A673 (cell line): ENCODE measurements at regions not wholly inside any gene's neighbourhood (a gene's known extent, or its start where the extent isn't known, plus 50 kb on each side); places are given as distances from the start of the nearest gene placed in this dataset.

ENCODE experiments used
- BruUV-seq: library from RNA; stranded (reverse); fragments of 400-500 nt; replicated peaks from 2 replicates; lab custom pipeline; 2021; lab: Mats Ljungman, UMichigan
- CTCF ChIA-PET: fragments of 300-600 bp; sonication (Branson Sonifier 250); formaldehyde crosslinking; loops from one replicate; lab custom pipeline; 2022; ENCODE audit warnings: antibody characterized with exemption; lab: Charles Lee
- POLR2A ChIA-PET: fragments of 300-600 bp; sonication (Branson Sonifier 250); formaldehyde crosslinking; loops from one replicate; lab custom pipeline; 2022; ENCODE audit warnings: antibody characterized with exemption; ENCODE audit not compliant: low non-redundant PET; lab: Charles Lee
- DNase-seq: peaks from one replicate; pipeline ENCODE4 v3.0.0-alpha.2; 2015; ENCODE audit warnings: low spot score
- H3K27ac ChIP-seq: fragments of 200-600 bp; sonication (generic); 2 replicates; pipeline ENCODE4 v1.5.1; 2016; ENCODE audit warnings: mixed run types, low read depth, mild to moderate bottlenecking, mixed read lengths, antibody characterized with exemption, low read length; ENCODE audit not compliant: poor library complexity, severe bottlenecking
- H3K27me3 ChIP-seq: fragments of 200-600 bp; sonication (generic); replicated peaks from 2 replicates; pipeline ENCODE4 v1.6.1; 2017; ENCODE audit warnings: mixed run types, low read depth, mild to moderate bottlenecking, mixed read lengths, antibody characterized with exemption, low read length; ENCODE audit not compliant: insufficient read depth, poor library complexity
- H3K36me3 ChIP-seq: fragments of 200-600 bp; sonication (generic); 2 replicates; pipeline ENCODE4 v1.6.1; 2016; ENCODE audit warnings: mixed run types, mild to moderate bottlenecking, mixed read lengths, antibody characterized with exemption, low read length; ENCODE audit not compliant: insufficient read depth, poor library complexity, severe bottlenecking
- H3K4me1 ChIP-seq: fragments of 200-600 bp; sonication (generic); 2 replicates; pipeline ENCODE4 v1.6.1; 2017; ENCODE audit warnings: mixed run types, mild to moderate bottlenecking, mixed read lengths, antibody characterized with exemption, low read length; ENCODE audit not compliant: insufficient read depth, poor library complexity, severe bottlenecking
- H3K4me3 ChIP-seq: fragments of 200-600 bp; sonication (generic); 2 replicates; pipeline ENCODE4 v1.5.1; 2016; ENCODE audit warnings: low read depth, mixed run types, mild to moderate bottlenecking, mixed read lengths, low read length; ENCODE audit not compliant: poor library complexity, severe bottlenecking
- H3K9me3 ChIP-seq: fragments of 200-600 bp; sonication (generic); 2 replicates; pipeline ENCODE4 v1.6.1; 2016; ENCODE audit warnings: mixed run types, low read depth, mild to moderate bottlenecking, mixed read lengths, antibody characterized with exemption, low read length; ENCODE audit not compliant: poor library complexity, severe bottlenecking
- EZH2 ChIP-seq: fragments of 200-600 bp; sonication (generic); IDR thresholded peaks from 2 replicates; pipeline ENCODE4 v1.6.1; 2017; ENCODE audit warnings: borderline replicate concordance, low read depth, mild to moderate bottlenecking, mixed read lengths, antibody characterized with exemption, low read length; ENCODE audit not compliant: poor library complexity, severe bottlenecking
- intact Hi-C: fragments of 100-400 bp; cut with micrococcal nuclease; formaldehyde crosslinking; loops from one replicate; pipeline ENCODE4 v1.10.0; 2022; ENCODE audit not compliant: unreplicated experiment
- TF ChIP-seq, protein P1 (sequence below): fragments of 300-800, 200-600 bp; sonication (generic); conservative IDR thresholded peaks from 2 replicates; pipeline ENCODE4 v1.5.1; 2017; ENCODE audit warnings: low read depth, mild to moderate bottlenecking, antibody characterized with exemption, low read length, moderate library complexity, mixed read lengths

GRCh38 chr10:2688958-2689357 lies 378.4 kb upstream of the PFKP start:
- no peak overlapping the region for H3K27ac ChIP-seq
- BruUV-seq = no TSS peak
- CTCF ChIA-PET = no interaction called here
- TF ChIP-seq, protein P1, sequence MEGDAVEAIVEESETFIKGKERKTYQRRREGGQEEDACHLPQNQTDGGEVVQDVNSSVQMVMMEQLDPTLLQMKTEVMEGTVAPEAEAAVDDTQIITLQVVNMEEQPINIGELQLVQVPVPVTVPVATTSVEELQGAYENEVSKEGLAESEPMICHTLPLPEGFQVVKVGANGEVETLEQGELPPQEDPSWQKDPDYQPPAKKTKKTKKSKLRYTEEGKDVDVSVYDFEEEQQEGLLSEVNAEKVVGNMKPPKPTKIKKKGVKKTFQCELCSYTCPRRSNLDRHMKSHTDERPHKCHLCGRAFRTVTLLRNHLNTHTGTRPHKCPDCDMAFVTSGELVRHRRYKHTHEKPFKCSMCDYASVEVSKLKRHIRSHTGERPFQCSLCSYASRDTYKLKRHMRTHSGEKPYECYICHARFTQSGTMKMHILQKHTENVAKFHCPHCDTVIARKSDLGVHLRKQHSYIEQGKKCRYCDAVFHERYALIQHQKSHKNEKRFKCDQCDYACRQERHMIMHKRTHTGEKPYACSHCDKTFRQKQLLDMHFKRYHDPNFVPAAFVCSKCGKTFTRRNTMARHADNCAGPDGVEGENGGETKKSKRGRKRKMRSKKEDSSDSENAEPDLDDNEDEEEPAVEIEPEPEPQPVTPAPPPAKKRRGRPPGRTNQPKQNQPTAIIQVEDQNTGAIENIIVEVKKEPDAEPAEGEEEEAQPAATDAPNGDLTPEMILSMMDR = no peak
- no peak for TF ChIP-seq EZH2
- intact Hi-C loops = no loop called here
- H3K27me3 ChIP-seq = peaks cover 63% of the 10 kb centered on the region
- POLR2A ChIA-PET = no interaction called here
- no peaks in the 10 kb centered on the region for H3K9me3 ChIP-seq
- H3K36me3 ChIP-seq = no peaks in the 10 kb centered on the region
- H3K4me1 ChIP-seq = no peaks in the 10 kb centered on the region
- no peak overlapping the region for H3K4me3 ChIP-seq
- no peak for DNase-seq

DNA sequence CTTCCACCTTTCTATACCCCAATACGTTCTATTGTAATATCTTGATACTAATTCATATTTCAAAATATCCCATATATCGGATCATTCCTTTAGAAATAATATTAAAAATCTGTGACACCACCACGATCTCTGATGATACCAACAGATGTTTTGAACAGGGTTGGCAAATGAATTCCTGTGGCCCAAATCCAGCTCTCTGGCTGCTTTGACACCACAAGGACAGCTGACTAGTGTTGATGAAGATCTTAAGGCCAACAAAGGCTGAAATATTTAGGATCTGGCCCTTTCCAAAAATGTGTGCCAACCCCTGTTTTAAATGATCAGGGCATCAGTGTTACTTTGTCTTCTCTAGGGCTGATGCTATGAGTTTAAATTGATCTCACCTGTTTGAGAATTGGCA lies 380.7 kb upstream of the PFKP start:
- H3K4me3 ChIP-seq = no peak overlapping the region
- CTCF ChIA-PET = no interaction called here
- POLR2A ChIA-PET = no interaction called here
- peaks cover 68% of the 10 kb centered on the region for H3K27me3 ChIP-seq
- no peak for DNase-seq
- no peaks in the 10 kb centered on the region for H3K4me1 ChIP-seq
- no peaks in the 10 kb centered on the region for H3K9me3 ChIP-seq
- H3K36me3 ChIP-seq = no peaks in the 10 kb centered on the region
- H3K27ac ChIP-seq = no peak overlapping the region
- no TSS peak for BruUV-seq
- TF ChIP-seq EZH2 = no peak
- TF ChIP-seq, protein P1 = no peak
- intact Hi-C loops = no loop called here

- TF ChIP-seq EZH2 = no peak
- TF ChIP-seq, protein P1 = no peak
Measured at GRCh38 chr10:2682491-2682890, 384.9 kb upstream of the PFKP start.

More at GRCh38 chr10:2682491-2682890, 384.9 kb upstream of the PFKP start:
- no peaks in the 10 kb centered on the region for H3K36me3 ChIP-seq
- intact Hi-C loops = no loop called here
- H3K4me3 ChIP-seq = no peak overlapping the region
- no peak for DNase-seq
- no peaks in the 10 kb centered on the region for H3K9me3 ChIP-seq
- ChIA-PET CTCF (no interaction called here), POLR2A (no interaction called here)
- H3K27ac ChIP-seq = no peak overlapping the region
- no peaks in the 10 kb centered on the region for H3K4me1 ChIP-seq
- no TSS peak for BruUV-seq
- peaks cover 64% of the 10 kb centered on the region for H3K27me3 ChIP-seq
